GM19397 (cell line): ENCODE measurements at regions not wholly inside any gene's neighbourhood (a gene's known extent, or its start where the extent isn't known, plus 50 kb on each side); places are given as distances from the start of the nearest gene placed in this dataset.
"Not testable (repeated sequence)": the region's sequence is repeated elsewhere in the genome, so short reads cannot be mapped to it uniquely, and the experiment has no call there.

ENCODE experiments used
- ATAC-seq: cut with Tn5 transposase; IDR thresholded peaks from one replicate; pipeline ENCODE4 v1.9.1; 2021; ENCODE audit warnings: mild to moderate bottlenecking, moderate library complexity; ENCODE audit not compliant: unreplicated experiment

DNA sequence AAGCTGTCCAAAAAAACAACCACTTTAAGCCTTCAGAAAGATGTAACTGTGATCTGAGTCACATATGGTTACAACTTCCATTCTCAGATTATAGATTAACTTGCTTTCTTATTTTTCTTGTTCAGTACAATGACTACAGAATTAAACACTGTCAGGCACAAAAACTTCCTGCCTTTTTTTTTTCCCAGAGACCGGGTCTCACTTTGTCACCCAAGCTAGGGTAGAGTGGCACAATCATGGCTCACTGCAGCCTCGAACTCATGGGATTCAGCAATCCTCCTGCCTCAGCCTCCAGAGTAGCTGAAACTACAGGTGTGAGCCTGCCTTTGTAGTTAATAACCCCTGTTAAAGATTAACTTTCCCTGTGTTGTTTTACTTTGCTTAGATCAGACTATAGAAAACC lies 163.2 kb downstream of the AVL9 start:
- peak; percentile 54 for ATAC-seq

DNA sequence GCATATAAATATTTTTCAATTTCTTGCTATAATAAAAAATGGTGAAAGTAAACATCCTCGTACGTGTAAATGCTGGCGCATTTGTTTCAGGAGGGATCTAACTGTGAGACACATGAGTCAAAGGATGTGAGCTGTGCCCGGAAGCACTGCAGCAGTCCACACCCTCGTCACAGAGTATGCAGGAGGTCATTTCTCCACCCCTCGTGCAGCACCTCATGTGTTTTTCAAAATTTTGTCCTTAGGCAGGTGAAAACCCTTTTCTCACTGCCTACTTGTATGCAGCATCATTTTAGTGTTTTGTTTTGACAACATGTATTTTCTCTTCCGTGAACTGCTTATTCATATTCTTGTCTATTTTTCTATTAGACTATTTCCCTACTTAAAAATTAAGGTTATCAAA lies 162.7 kb downstream of the AVL9 start:
- ATAC-seq, result no peak

DNA sequence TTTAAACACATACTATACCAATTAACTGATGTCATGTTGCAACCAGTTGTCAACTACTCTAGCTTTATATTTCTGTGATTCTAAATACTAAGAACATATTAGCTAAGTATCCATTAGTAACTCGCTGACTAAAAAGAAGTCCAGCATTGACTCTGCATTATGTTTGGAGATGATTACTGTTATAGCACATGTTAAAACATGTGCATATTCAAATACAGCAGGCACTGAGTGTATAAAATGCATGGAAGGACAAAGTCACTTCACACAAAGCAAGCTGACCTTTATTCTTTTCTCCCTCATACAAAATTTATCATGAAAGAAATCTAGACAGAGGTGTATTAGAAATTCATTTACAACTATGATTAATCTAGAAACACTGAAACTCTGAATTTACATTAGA lies 159.3 kb downstream of the AVL9 start:
- ATAC-seq, result not testable (repeated sequence)

DNA sequence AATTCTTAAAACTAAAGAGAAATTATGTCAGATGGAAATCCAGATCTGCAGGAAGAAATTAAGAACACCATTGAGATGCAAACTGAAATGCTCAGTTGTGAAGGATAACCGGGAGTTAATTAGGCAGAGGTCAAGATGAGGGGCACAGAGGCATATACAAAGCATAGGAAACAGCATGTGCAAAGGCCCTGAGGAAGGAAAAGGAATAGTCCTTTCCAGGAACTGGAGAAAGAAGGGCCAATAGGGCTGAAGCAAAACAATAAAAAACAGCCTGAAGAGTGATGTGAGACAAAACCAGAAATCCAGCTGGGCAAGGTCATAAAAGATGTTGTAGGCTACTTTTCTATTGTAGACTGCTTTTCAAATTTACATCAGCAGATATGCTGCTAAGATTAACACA lies 155.1 kb downstream of the AVL9 start:
- not testable (repeated sequence) for ATAC-seq

DNA sequence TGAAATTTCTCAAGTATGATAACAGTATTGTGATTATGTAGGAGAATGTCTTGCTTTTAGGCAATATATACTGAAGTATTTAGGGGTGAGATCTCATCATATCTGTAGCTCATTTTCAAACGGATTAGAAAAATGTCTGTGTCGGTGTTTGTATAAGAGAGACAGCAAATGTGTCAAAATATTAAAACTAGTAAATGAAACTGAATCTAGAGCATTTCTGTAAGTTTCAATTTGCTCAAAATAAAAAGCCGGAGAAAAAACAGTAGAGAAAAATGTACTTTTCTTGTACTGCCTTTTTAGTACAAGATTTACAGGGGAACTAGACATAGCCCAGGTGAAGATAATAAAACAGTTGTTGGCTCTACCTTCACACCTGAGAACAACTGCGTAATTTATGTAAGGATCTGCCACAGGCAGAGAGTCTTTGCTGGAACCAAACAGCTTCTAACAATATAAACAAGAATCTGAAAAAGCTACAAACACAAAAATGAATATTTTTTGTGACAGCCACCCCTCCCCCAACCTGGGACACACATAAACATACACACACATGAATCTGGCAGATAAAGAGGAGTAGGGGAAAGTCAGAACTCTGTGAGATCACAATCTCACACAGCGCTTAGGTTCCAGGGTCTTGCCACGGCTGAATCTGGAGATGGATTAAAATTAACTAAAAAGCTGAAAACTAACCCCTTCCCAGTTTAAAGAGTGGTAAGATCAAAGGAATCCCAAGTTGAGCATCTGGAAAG lies 153.3 kb downstream of the AVL9 start:
- ATAC-seq, result no peak

DNA sequence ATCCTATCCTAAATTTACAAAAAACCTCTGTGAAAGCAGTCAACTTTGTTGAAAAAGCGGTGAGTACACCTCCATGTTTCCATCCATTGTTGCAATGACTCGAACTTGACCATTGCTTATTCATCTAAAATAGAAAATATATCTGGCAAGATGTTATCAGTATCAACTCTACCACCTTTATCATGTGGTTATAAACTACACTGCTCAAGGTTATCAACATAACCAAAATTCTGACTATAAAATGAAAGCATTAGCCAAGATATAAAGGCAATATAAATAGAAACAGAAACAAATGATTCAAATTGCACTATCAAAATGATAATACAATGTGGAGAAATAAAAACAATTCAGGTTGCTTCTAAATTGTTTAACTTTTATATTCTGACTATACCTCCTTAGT lies 150.0 kb downstream of the AVL9 start:
- ATAC-seq, result not testable (repeated sequence)

DNA sequence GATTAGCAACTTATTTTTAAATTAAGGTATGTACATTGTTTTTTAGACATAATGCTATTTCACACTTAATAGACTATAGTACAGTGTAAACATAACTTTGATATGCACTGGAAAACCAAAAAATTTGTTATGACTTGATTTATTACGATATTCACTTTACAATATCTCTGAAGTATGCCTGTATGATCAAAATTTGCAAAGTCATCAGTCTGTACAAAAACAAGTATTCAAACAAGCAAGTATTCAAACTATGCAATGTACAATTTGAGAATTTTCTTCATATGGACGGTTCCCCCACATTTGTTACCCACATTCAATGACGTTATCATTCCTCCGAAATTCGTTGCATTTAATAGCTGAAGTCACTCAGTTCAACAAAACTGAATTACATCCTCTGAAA lies 147.9 kb downstream of the AVL9 start:
- ATAC-seq, result no peak

DNA sequence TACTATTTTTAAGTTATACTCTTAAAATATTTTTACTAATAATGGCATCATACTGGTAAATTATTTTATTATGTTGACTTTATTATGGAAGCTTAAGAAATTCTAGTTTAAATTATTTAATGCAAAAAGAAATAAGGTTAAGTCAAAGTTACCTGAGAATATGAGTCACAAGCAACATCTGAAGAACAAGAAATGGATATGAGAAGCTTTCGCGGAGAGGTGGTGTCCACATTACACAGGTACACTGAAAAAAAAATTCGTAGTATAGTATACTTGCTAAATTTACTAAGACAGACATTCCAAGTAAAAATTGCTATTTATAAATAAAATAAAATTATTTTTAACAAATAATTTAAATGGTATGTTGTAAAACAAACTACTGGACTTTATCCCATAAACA lies 143.8 kb downstream of the AVL9 start:
- ATAC-seq, result no peak

DNA sequence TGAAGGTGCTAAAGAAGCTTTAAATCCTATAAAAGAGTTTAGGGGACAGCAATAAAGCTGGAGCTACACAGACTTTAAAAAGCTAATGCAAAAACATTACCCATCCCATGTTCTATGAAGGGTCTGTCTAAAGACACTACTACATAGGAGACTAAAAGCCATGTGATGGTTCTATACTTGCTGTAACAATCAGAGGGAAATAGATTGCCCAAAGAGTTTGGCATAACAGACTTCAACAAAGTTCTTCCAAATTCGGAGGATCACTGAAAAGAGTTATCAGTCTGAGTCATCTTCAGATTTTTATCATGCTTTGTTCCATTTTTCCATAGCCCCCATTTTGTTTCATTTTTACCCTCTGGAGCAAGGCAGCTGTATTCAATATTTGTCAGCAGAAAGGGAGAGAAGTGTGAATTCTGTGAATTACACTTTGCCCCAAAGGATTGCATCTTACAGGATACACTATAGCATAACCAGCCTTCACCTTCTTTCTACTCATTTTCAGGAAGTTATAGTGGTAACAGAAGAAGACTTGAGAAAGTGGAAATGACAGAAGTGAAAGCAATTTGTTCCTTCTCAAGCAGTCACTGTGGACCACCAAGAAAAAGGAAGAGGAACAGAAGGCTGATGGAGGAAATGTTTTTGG lies 143.3 kb downstream of the AVL9 start:
- peak; percentile 91 for ATAC-seq
